GM20000 (cell line): ENCODE measurements at regions not wholly inside any gene's neighbourhood (a gene's known extent, or its start where the extent isn't known, plus 50 kb on each side); places are given as distances from the start of the nearest gene placed in this dataset.
"Not testable (repeated sequence)": the region's sequence is repeated elsewhere in the genome, so short reads cannot be mapped to it uniquely, and the experiment has no call there.

Experiments used
- DNase-seq: peaks from one replicate; pipeline ENCODE4 v3.0.0; 2012; ENCODE audit warnings: low spot score
- CTCF ChIP-seq: IDR thresholded peaks from 2 replicates; pipeline ENCODE4 v1.5.1; 2012; ENCODE audit warnings: mild to moderate bottlenecking, control low read depth; ENCODE audit errors: extremely low read depth, missing control alignments

- no peak for TF ChIP-seq CTCF
- DNase-seq, result no peak
These were observed 631.5 kb upstream of the NRP1 start for GRCh38 chr10:33965795-33966581.

- DNase-seq, result no peak
- TF ChIP-seq CTCF, result no peak
These were observed 629.3 kb upstream of the NRP1 start for GRCh38 chr10:33963729-33964128.

- not testable (repeated sequence) for DNase-seq
These were observed 621.9 kb upstream of the NRP1 start for GRCh38 chr10:33956322-33956721.

- no peak for DNase-seq
- no peak for TF ChIP-seq CTCF
These were observed 621.2 kb upstream of the NRP1 start for GRCh38 chr10:33955676-33956075.

- no peak for TF ChIP-seq CTCF
- DNase-seq, result no peak
These were observed 618.4 kb upstream of the NRP1 start for GRCh38 chr10:33952692-33953360.

- TF ChIP-seq CTCF, result no peak
- DNase-seq, result no peak
These were observed 615.7 kb upstream of the NRP1 start for GRCh38 chr10:33950206-33950605.

- no peak for TF ChIP-seq CTCF
- no peak for DNase-seq
These were observed 613.1 kb upstream of the NRP1 start for GRCh38 chr10:33947544-33947943.
